ENCODE measurements at regions not wholly inside any gene's neighbourhood (a gene's known extent, or its start where the extent isn't known, plus 50 kb on each side); places are given as distances from the start of the nearest gene placed in this dataset.

GRCh38 chr16:18050234-18050633, 286.3 kb downstream of the NPIPA8 start:
- Mint-ChIP-seq H3K9me3 (no peaks in the 10 kb centered on the region), H3K4me1 (ENCODE audit: low read depth) (no peaks in the 10 kb centered on the region), H3K4me3 (no peak overlapping the region), H3K27me3 (no peaks in the 10 kb centered on the region), H3K27ac (no peak overlapping the region), H3K36me3 (ENCODE audit: low read depth) (no peaks in the 10 kb centered on the region)

DNA sequence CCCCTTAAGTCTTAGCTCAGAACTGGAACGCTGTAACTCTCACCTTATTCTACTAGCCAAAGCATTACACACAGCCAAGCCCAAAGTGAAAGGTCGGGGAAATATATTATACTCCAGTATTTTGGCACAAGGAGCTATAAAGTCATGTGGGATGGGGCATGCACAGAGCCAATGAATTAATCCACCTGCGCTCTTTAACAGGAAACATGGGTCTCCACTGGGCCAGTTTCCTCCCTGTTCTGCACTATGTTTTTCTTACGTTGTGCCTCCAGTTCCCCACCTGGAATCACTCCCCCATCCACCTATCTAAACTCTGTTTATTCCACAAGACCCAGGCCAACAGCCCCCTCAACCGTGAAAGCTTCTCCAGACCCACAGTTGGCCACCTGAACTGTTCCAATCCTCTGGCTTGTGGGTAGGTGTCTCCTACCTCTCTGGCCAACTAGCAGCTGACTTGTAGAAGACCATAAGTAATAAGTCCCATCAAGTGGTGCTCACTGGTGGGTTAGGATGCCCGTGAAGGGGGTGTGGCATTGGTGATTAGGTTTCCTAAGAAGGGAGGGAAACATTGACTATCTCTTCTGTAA, 286.9 kb downstream of the NPIPA8 start:
- H3K9me3 Mint-ChIP-seq = no peaks in the 10 kb centered on the region
- no peaks in the 10 kb centered on the region for H3K27me3 Mint-ChIP-seq
- H3K4me1 Mint-ChIP-seq (ENCODE audit: low read depth) = no peaks in the 10 kb centered on the region
- no peaks in the 10 kb centered on the region for H3K36me3 Mint-ChIP-seq (ENCODE audit: low read depth)
- no peak overlapping the region for H3K4me3 Mint-ChIP-seq
- H3K27ac Mint-ChIP-seq = no peak overlapping the region

DNA sequence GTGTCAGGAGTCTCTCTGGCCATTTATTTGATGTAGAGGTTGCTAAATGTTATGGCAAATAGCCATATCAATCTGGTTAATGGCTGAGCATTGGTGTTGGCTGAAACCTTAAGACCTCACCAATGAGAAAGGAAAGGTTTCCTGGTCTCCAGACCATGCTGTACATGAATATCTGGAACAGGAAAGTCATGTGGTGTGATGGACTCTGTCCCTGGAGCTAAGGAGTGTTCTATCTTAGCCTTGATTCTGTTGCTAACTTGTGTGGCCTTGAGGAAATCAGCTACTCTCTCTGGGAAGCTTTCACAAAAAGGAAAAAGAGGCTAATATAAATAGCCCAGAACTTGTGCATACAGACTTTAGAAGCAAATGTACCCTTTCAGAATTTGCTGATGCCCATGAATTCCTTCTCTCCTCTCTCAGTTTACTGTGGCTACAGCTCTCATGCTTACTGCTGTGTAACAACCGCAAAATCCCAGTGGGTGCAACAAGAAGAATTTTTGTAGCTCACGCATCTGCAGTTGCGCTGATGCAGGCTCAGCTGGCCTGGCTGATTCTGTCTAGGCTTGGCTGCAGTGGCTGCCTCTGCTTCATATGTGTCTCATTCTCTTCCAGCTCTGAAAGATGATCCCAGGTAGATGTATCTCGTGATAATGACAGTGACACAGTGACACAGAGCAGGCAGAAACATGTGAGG, 287.5 kb downstream of the NPIPA8 start:
- no peak overlapping the region for H3K4me3 Mint-ChIP-seq
- H3K9me3 Mint-ChIP-seq = no peaks in the 10 kb centered on the region
- H3K27me3 Mint-ChIP-seq = no peaks in the 10 kb centered on the region
- no peaks in the 10 kb centered on the region for H3K4me1 Mint-ChIP-seq (ENCODE audit: low read depth)
- no peak overlapping the region for H3K27ac Mint-ChIP-seq
- no peaks in the 10 kb centered on the region for H3K36me3 Mint-ChIP-seq (ENCODE audit: low read depth)

GRCh38 chr16:18047761-18048160, 288.8 kb downstream of the NPIPA8 start:
- no peak overlapping the region for H3K4me3 Mint-ChIP-seq
- no peak overlapping the region for H3K27ac Mint-ChIP-seq
- no peaks in the 10 kb centered on the region for H3K9me3 Mint-ChIP-seq
- no peaks in the 10 kb centered on the region for H3K27me3 Mint-ChIP-seq
- H3K4me1 Mint-ChIP-seq (ENCODE audit: low read depth) = no peaks in the 10 kb centered on the region
- H3K36me3 Mint-ChIP-seq (ENCODE audit: low read depth) = no peaks in the 10 kb centered on the region

DNA sequence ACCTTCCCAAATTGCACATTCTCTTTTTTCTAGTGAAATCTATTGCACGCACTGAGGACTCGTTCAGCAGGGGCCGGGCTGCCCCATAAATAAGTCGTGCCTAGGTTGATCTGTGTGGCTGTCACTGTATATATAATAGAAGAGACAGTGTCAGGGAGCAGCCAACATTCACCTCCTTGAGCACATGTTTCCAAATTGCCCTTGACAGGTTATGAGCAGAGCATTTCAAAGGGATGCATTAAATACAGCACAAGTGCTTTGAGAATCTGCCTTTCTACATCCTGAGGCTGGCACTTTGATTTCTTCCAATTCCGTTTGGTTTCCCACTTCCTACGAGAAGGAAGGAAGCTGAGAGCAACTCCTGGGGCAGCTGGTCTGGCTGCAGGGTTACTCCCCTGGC, 291.2 kb downstream of the NPIPA8 start:
- H3K27me3 Mint-ChIP-seq = no peaks in the 10 kb centered on the region
- H3K27ac Mint-ChIP-seq = no peak overlapping the region
- H3K36me3 Mint-ChIP-seq (ENCODE audit: low read depth) = no peaks in the 10 kb centered on the region
- H3K4me1 Mint-ChIP-seq (ENCODE audit: low read depth) = no peaks in the 10 kb centered on the region
- H3K4me3 Mint-ChIP-seq = no peak overlapping the region
- H3K9me3 Mint-ChIP-seq = no peaks in the 10 kb centered on the region

- Mint-ChIP-seq H3K9me3 (peaks cover 1% of the 10 kb centered on the region), H3K27me3 (peaks cover under 1% of the 10 kb centered on the region), H3K4me1 (ENCODE audit: low read depth) (no peaks in the 10 kb centered on the region), H3K27ac (no peak overlapping the region), H3K36me3 (ENCODE audit: low read depth) (no peaks in the 10 kb centered on the region), H3K4me3 (no peak overlapping the region)
Observed at GRCh38 chr16:18041864-18042834, 294.4 kb downstream of the NPIPA8 start.

DNA sequence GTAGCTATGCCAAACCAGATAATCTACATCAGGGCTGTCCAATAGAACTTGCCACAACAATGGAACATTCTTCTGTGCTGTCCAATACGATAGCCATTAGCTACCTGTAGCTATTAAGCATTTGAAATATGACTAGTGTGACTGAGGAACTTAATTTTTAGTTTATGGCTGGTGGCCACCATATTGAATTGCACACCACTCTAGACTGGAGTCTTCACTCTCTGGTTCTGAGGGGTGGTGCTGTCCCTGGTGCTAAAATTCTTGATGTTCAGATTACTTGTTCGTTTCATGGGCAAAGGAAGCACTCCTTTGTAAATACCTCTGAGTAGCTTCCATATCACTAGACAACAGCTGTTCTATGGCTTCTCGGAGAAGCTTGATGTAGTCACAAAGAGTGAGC, 296.6 kb downstream of the NPIPA8 start:
- Mint-ChIP-seq H3K9me3 (peaks cover 5% of the 10 kb centered on the region), H3K36me3 (ENCODE audit: low read depth) (no peaks in the 10 kb centered on the region), H3K4me3 (no peak overlapping the region), H3K27ac (no peak overlapping the region), H3K27me3 (peaks cover 4% of the 10 kb centered on the region), H3K4me1 (ENCODE audit: low read depth) (no peaks in the 10 kb centered on the region)

DNA sequence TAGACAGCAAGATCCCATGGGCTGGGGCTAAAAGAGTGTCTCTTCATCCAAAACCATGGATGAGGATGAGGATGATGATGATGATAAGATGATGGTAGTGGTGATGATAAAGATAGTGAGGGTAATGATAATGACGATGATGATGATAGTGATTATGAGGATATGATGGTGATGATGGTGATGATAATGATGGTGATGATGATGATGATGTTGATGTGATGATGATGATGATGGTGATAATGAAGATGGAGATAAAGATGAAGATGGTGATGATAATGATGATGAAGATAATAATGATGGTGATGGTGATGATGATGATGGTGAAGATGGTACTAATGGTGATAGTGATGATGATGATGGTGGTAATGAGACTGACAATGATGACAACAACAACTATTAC, 299.5 kb downstream of the NPIPA8 start:
- H3K4me3 Mint-ChIP-seq = no peak overlapping the region
- H3K9me3 Mint-ChIP-seq = peaks cover 5% of the 10 kb centered on the region
- peaks cover 4% of the 10 kb centered on the region for H3K27me3 Mint-ChIP-seq
- H3K27ac Mint-ChIP-seq = no peak overlapping the region
- H3K4me1 Mint-ChIP-seq (ENCODE audit: low read depth) = no peaks in the 10 kb centered on the region
- H3K36me3 Mint-ChIP-seq (ENCODE audit: low read depth) = no peaks in the 10 kb centered on the region

DNA sequence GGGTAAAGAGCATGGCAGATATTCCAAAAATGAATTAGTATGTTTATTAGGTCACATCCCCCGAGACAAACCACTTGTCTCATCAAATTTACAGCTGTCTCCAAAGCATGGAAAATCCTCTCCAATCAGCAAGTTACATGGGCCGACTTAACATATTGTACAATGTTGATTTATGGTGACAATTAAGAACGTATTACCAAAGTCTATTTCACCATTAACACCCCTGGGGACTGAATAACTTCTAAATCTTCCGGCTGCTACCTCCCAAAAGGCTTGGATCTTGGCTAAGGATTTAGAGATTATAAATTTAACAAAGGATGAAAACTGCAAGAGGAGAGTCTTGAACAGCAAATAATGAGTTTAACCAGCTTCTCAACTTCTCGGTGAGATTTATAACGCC, 311.9 kb downstream of the NPIPA8 start:
- H3K4me3 Mint-ChIP-seq = no peak overlapping the region
- H3K27me3 Mint-ChIP-seq = peaks cover 20% of the 10 kb centered on the region
- no peaks in the 10 kb centered on the region for H3K4me1 Mint-ChIP-seq (ENCODE audit: low read depth)
- H3K27ac Mint-ChIP-seq = no peak overlapping the region
- no peaks in the 10 kb centered on the region for H3K9me3 Mint-ChIP-seq
- H3K36me3 Mint-ChIP-seq (ENCODE audit: low read depth) = no peaks in the 10 kb centered on the region

GRCh38 chr16:18018376-18018775, 318.2 kb downstream of the NPIPA8 start:
- Mint-ChIP-seq H3K9me3 (no peaks in the 10 kb centered on the region), H3K4me3 (no peak overlapping the region), H3K27ac (no peak overlapping the region), H3K4me1 (ENCODE audit: low read depth) (no peaks in the 10 kb centered on the region), H3K36me3 (ENCODE audit: low read depth) (no peaks in the 10 kb centered on the region), H3K27me3 (peaks cover 8% of the 10 kb centered on the region)

DNA sequence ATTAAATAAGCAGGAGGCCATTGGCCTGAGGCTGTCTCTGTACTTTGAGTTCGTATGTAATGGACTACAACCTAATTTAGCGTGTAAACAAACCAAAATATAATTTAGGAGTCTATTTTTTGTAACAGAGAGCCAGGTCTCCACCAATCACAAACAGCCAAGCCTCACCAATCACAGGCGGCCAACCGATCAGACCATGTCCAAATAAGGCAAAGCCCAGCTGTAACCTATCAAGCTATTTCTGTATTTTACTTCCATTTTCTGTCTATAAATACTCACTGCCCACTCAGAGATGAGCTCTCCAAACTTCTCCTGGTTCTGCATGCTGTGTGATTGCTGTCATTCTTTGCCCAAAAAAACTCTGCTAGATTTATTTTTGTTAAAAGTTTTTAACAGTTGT, 322.7 kb downstream of the NPIPA8 start:
- no peaks in the 10 kb centered on the region for H3K36me3 Mint-ChIP-seq (ENCODE audit: low read depth)
- peaks cover 9% of the 10 kb centered on the region for H3K27me3 Mint-ChIP-seq
- no peaks in the 10 kb centered on the region for H3K9me3 Mint-ChIP-seq
- no peak overlapping the region for H3K27ac Mint-ChIP-seq
- no peak overlapping the region for H3K4me3 Mint-ChIP-seq
- no peaks in the 10 kb centered on the region for H3K4me1 Mint-ChIP-seq (ENCODE audit: low read depth)

- no peaks in the 10 kb centered on the region for H3K4me1 Mint-ChIP-seq (ENCODE audit: low read depth)
- no peak overlapping the region for H3K4me3 Mint-ChIP-seq
- H3K27ac Mint-ChIP-seq = no peak overlapping the region
- H3K9me3 Mint-ChIP-seq = no peaks in the 10 kb centered on the region
- H3K36me3 Mint-ChIP-seq (ENCODE audit: low read depth) = no peaks in the 10 kb centered on the region
- peaks cover 6% of the 10 kb centered on the region for H3K27me3 Mint-ChIP-seq
Observed at GRCh38 chr16:18008356-18008755, 328.2 kb downstream of the NPIPA8 start.

DNA sequence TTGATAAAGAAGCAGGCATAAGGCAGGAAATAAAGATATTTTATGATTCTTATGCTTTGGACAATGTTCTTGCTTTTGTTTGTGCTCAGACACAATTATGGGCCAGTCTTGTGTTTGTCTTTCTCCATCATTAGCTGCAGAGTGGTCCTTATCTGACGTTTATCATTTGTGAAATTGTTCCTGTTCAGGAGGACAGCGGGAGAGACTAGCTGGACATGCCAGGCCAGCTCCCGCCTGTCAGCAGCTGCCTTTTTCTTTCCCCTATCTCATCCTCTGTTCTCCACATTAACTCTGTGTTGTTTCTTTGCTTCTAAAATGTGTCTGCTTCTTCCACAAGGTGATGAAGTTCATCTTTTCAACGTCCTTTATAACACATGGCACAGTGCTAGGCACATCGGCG, 333.5 kb downstream of the NPIPA8 start:
- Mint-ChIP-seq H3K27ac (no peak overlapping the region), H3K36me3 (ENCODE audit: low read depth) (no peaks in the 10 kb centered on the region), H3K4me3 (no peak overlapping the region), H3K27me3 (peaks cover 4% of the 10 kb centered on the region), H3K9me3 (no peaks in the 10 kb centered on the region), H3K4me1 (ENCODE audit: low read depth) (no peaks in the 10 kb centered on the region)

DNA sequence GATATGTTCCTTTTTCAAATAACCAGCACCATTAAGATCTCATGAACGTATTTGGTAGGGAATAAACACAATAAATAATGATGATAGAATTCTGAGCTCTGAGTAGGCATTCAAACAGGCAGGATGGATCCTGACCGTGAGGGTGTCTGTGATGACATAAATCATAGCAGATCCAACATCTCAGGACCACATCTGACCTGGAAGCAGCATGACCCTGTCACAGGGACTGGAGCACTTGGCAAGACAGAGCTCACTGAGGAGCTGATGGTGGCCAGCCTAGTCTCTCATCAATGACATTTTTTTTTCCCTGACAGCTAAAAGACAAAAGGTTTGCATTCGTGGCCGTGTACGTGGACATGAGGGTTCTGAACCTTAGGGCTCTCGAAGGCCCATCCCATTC, 337.5 kb downstream of the NPIPA8 start:
- H3K4me1 Mint-ChIP-seq (ENCODE audit: low read depth) = no peaks in the 10 kb centered on the region
- no peaks in the 10 kb centered on the region for H3K36me3 Mint-ChIP-seq (ENCODE audit: low read depth)
- H3K9me3 Mint-ChIP-seq = no peaks in the 10 kb centered on the region
- H3K27me3 Mint-ChIP-seq = peaks cover 3% of the 10 kb centered on the region
- H3K27ac Mint-ChIP-seq = no peak overlapping the region
- H3K4me3 Mint-ChIP-seq = no peak overlapping the region

- peaks cover 3% of the 10 kb centered on the region for H3K27me3 Mint-ChIP-seq
- no peak overlapping the region for H3K27ac Mint-ChIP-seq
- H3K36me3 Mint-ChIP-seq (ENCODE audit: low read depth) = no peaks in the 10 kb centered on the region
- no peaks in the 10 kb centered on the region for H3K4me1 Mint-ChIP-seq (ENCODE audit: low read depth)
- H3K4me3 Mint-ChIP-seq = no peak overlapping the region
- H3K9me3 Mint-ChIP-seq = no peaks in the 10 kb centered on the region
Observed at GRCh38 chr16:17998550-17998949, 338.0 kb downstream of the NPIPA8 start.
